Mesendoderm (in vitro differentiated cells): ENCODE measurements at regions not wholly inside any gene's neighbourhood (a gene's known extent, or its start where the extent isn't known, plus 50 kb on each side); places are given as distances from the start of the nearest gene placed in this dataset.

ENCODE experiments used
- DNase-seq: peaks from one replicate; pipeline ENCODE4 v3.0.0; 2013
- H2AK5ac ChIP-seq: 2 replicates; pipeline ENCODE4 v1.6.1; 2013; ENCODE audit warnings: low read length, inconsistent platforms
- H2BK120ac ChIP-seq: 2 replicates; pipeline ENCODE4 v1.6.1; 2013; ENCODE audit warnings: low read depth, mild to moderate bottlenecking, low read length, moderate library complexity, mixed read lengths
- H2BK15ac ChIP-seq: replicated peaks from 2 replicates; pipeline ENCODE4 v1.6.1; 2013; ENCODE audit warnings: low read depth, mild to moderate bottlenecking, moderate library complexity
- H2BK5ac ChIP-seq: 2 replicates; pipeline ENCODE4 v1.6.1; 2013; ENCODE audit warnings: low read length, inconsistent platforms
- H3K18ac ChIP-seq: 2 replicates; pipeline ENCODE4 v1.6.1; 2013; ENCODE audit warnings: mild to moderate bottlenecking, low read length, mixed read lengths
- H3K23ac ChIP-seq: one replicate; pipeline ENCODE4 v1.6.1; 2013; ENCODE audit warnings: low read length
- H3K27ac ChIP-seq: 2 replicates; pipeline ENCODE4 v1.5.1; 2013; ENCODE audit warnings: low read depth, mild to moderate bottlenecking, inconsistent platforms, low read length, moderate library complexity
- H3K27me3 ChIP-seq: 2 replicates; pipeline ENCODE4 v1.6.1; 2013; ENCODE audit warnings: low read length, control low read depth, mild to moderate bottlenecking, inconsistent platforms; ENCODE audit not compliant: insufficient read depth, poor library complexity
- H3K36me3 ChIP-seq: 2 replicates; pipeline ENCODE4 v1.6.1; 2013; ENCODE audit warnings: low read length, inconsistent platforms; ENCODE audit not compliant: control insufficient read depth, insufficient read depth
- H3K4ac ChIP-seq: one replicate; pipeline ENCODE4 v1.6.1; 2013; ENCODE audit warnings: low read depth, mild to moderate bottlenecking, low read length, moderate library complexity
- H3K4me1 ChIP-seq: 2 replicates; pipeline ENCODE4 v1.6.1; 2013; ENCODE audit warnings: low read depth, low read length, inconsistent platforms; ENCODE audit not compliant: control insufficient read depth
- H3K4me2 ChIP-seq: 2 replicates; pipeline ENCODE4 v1.6.1; 2013; ENCODE audit warnings: low read length
- H3K4me3 ChIP-seq: 2 replicates; pipeline ENCODE4 v1.5.1; 2013; ENCODE audit warnings: mild to moderate bottlenecking, low read length
- H3K56ac ChIP-seq: one replicate; pipeline ENCODE4 v1.6.1; 2013; ENCODE audit warnings: low read length
- H3K79me1 ChIP-seq: 2 replicates; pipeline ENCODE4 v1.6.1; 2013; ENCODE audit warnings: low read length, inconsistent platforms
- H3K79me2 ChIP-seq: 2 replicates; pipeline ENCODE4 v1.6.1; 2013; ENCODE audit warnings: mild to moderate bottlenecking, low read length; ENCODE audit not compliant: control insufficient read depth, insufficient read depth
- H3K9ac ChIP-seq: 2 replicates; pipeline ENCODE4 v1.6.1; 2013; ENCODE audit warnings: low read length, inconsistent platforms
- H4K5ac ChIP-seq: one replicate; pipeline ENCODE4 v1.6.1; 2013; ENCODE audit warnings: low read length
- H4K8ac ChIP-seq: one replicate; pipeline ENCODE4 v1.6.1; 2013; ENCODE audit warnings: low read depth, mild to moderate bottlenecking, control low read depth, low read length, moderate library complexity
- WGBS: extraction: QIAGEN DNeasy Blood & Tissue Kit; methylation state at CpG from one replicate; pipeline ENCODE4 v1.1.7; 2013; ENCODE audit warnings: low lambda C conversion rate, missing lambda C conversion rate; ENCODE audit not compliant: insufficient coverage; ENCODE audit errors: extremely low coverage; 5-methylcytosine and 5-hydroxymethylcytosine counted together

- no peak overlapping the region for H3K56ac ChIP-seq
- no peak overlapping the region for H4K5ac ChIP-seq
- no peak overlapping the region for H2BK120ac ChIP-seq
- no peak for DNase-seq
- H3K36me3 ChIP-seq: no peaks in the 10 kb centered on the region
- no peaks in the 10 kb centered on the region for H3K79me2 ChIP-seq
- H3K23ac ChIP-seq: no peak overlapping the region
- no peak overlapping the region for H3K27ac ChIP-seq
- H3K4me3 ChIP-seq: no peak overlapping the region
- no peaks in the 10 kb centered on the region for H3K4me1 ChIP-seq
- H3K4me2 ChIP-seq: no peak overlapping the region
- H3K9ac ChIP-seq: no peak overlapping the region
- no peak overlapping the region for H2BK5ac ChIP-seq
- no peak overlapping the region for H4K8ac ChIP-seq
- H3K4ac ChIP-seq: no peak overlapping the region
- no CpG with 5 or more reads among the region's 1 CpG for WGBS
- H2BK15ac ChIP-seq: no peak overlapping the region
- no peaks in the 10 kb centered on the region for H3K79me1 ChIP-seq
- no peak overlapping the region for H3K18ac ChIP-seq
- H3K27me3 ChIP-seq: no peaks in the 10 kb centered on the region
- no peak overlapping the region for H2AK5ac ChIP-seq
Observed at GRCh38 chr18:24660956-24661355, 200.5 kb downstream of the HRH4 start.

- Histone ChIP-seq H4K5ac (no peak overlapping the region), H3K4ac (no peak overlapping the region), H4K8ac (no peak overlapping the region), H2BK120ac (no peak overlapping the region), H2AK5ac (no peak overlapping the region), H3K18ac (no peak overlapping the region), H3K79me1 (no peaks in the 10 kb centered on the region), H3K36me3 (no peaks in the 10 kb centered on the region), H3K27me3 (no peaks in the 10 kb centered on the region), H3K4me1 (no peaks in the 10 kb centered on the region), H3K27ac (no peak overlapping the region), H2BK15ac (no peak overlapping the region), H3K79me2 (no peaks in the 10 kb centered on the region), H3K9ac (no peak overlapping the region), H2BK5ac (no peak overlapping the region), H3K4me3 (no peak overlapping the region), H3K23ac (no peak overlapping the region), H3K56ac (no peak overlapping the region), H3K4me2 (no peak overlapping the region)
- WGBS: no CpG with 5 or more reads among the region's 13 CpGs
- no peak for DNase-seq
Observed at GRCh38 chr18:24662412-24662821, 202.0 kb downstream of the HRH4 start.

GRCh38 chr18:24663026-24663425, 202.6 kb downstream of the HRH4 start:
- H4K5ac ChIP-seq: no peak overlapping the region
- H3K4me1 ChIP-seq: no peaks in the 10 kb centered on the region
- no peak overlapping the region for H3K4me2 ChIP-seq
- H3K9ac ChIP-seq: no peak overlapping the region
- no peak overlapping the region for H3K4me3 ChIP-seq
- H3K79me1 ChIP-seq: no peaks in the 10 kb centered on the region
- no peak overlapping the region for H3K18ac ChIP-seq
- no peaks in the 10 kb centered on the region for H3K36me3 ChIP-seq
- no CpG with 5 or more reads among the region's 5 CpGs for WGBS
- H3K27ac ChIP-seq: no peak overlapping the region
- DNase-seq: no peak
- no peak overlapping the region for H2BK15ac ChIP-seq
- H3K56ac ChIP-seq: no peak overlapping the region
- H3K23ac ChIP-seq: no peak overlapping the region
- H3K79me2 ChIP-seq: no peaks in the 10 kb centered on the region
- H2AK5ac ChIP-seq: no peak overlapping the region
- no peak overlapping the region for H2BK120ac ChIP-seq
- H4K8ac ChIP-seq: no peak overlapping the region
- H3K4ac ChIP-seq: no peak overlapping the region
- H3K27me3 ChIP-seq: no peaks in the 10 kb centered on the region
- no peak overlapping the region for H2BK5ac ChIP-seq

GRCh38 chr18:24669015-24669414, 208.6 kb downstream of the HRH4 start:
- no CpG with 5 or more reads among the region's 2 CpGs for WGBS

GRCh38 chr18:24669502-24669901, 209.1 kb downstream of the HRH4 start:
- Histone ChIP-seq H2BK15ac (no peak overlapping the region), H3K4me3 (no peak overlapping the region), H3K36me3 (no peaks in the 10 kb centered on the region), H3K4ac (no peak overlapping the region), H3K27ac (no peak overlapping the region), H3K4me2 (no peak overlapping the region), H4K8ac (no peak overlapping the region), H3K79me1 (no peaks in the 10 kb centered on the region), H3K27me3 (no peaks in the 10 kb centered on the region), H3K56ac (no peak overlapping the region), H3K4me1 (no peaks in the 10 kb centered on the region), H4K5ac (no peak overlapping the region), H2AK5ac (no peak overlapping the region), H3K79me2 (no peaks in the 10 kb centered on the region), H3K9ac (no peak overlapping the region), H3K18ac (no peak overlapping the region), H2BK120ac (no peak overlapping the region), H3K23ac (no peak overlapping the region), H2BK5ac (no peak overlapping the region)
- WGBS: no CpG with 5 or more reads among the region's 3 CpGs
- DNase-seq: no peak

More at GRCh38 chr18:24669015-24669414, 208.6 kb downstream of the HRH4 start:
- no peak overlapping the region for H3K9ac ChIP-seq
- no peaks in the 10 kb centered on the region for H3K36me3 ChIP-seq
- no peak overlapping the region for H3K18ac ChIP-seq
- no peak overlapping the region for H3K4ac ChIP-seq
- H2BK15ac ChIP-seq: no peak overlapping the region
- H2AK5ac ChIP-seq: no peak overlapping the region
- H4K5ac ChIP-seq: no peak overlapping the region
- no peak overlapping the region for H3K27ac ChIP-seq
- no peak overlapping the region for H3K56ac ChIP-seq
- no peak overlapping the region for H4K8ac ChIP-seq
- no peaks in the 10 kb centered on the region for H3K27me3 ChIP-seq
- no peaks in the 10 kb centered on the region for H3K79me2 ChIP-seq
- H2BK120ac ChIP-seq: no peak overlapping the region
- H3K79me1 ChIP-seq: no peaks in the 10 kb centered on the region
- H3K4me2 ChIP-seq: no peak overlapping the region
- no peaks in the 10 kb centered on the region for H3K4me1 ChIP-seq
- DNase-seq: no peak
- no peak overlapping the region for H3K4me3 ChIP-seq
- H2BK5ac ChIP-seq: no peak overlapping the region
- no peak overlapping the region for H3K23ac ChIP-seq

- Histone ChIP-seq H3K4me1 (no peaks in the 10 kb centered on the region), H3K18ac (no peak overlapping the region)
- WGBS: no CpG with 5 or more reads among the region's 9 CpGs
Observed at GRCh38 chr18:24672165-24672941, 211.9 kb downstream of the HRH4 start.

More at GRCh38 chr18:24672165-24672941, 211.9 kb downstream of the HRH4 start:
- Histone ChIP-seq H3K79me2 (no peaks in the 10 kb centered on the region), H4K8ac (no peak overlapping the region), H4K5ac (no peak overlapping the region), H3K9ac (no peak overlapping the region), H3K27me3 (no peaks in the 10 kb centered on the region), H2BK5ac (no peak overlapping the region), H3K4me2 (no peak overlapping the region), H3K36me3 (no peaks in the 10 kb centered on the region), H3K79me1 (no peaks in the 10 kb centered on the region), H3K56ac (no peak overlapping the region), H3K23ac (no peak overlapping the region), H3K4me3 (no peak overlapping the region), H2BK15ac (no peak overlapping the region), H3K4ac (no peak overlapping the region), H2AK5ac (no peak overlapping the region), H3K27ac (no peak overlapping the region), H2BK120ac (no peak overlapping the region)
- DNase-seq: no peak
